T-cell (primary cell): ENCODE measurements at regions not wholly inside any gene's neighbourhood (a gene's known extent, or its start where the extent isn't known, plus 50 kb on each side); places are given as distances from the start of the nearest gene placed in this dataset.

Experiments
- ATAC-seq, 4 experiments: fragments of 200-7000 bp in 3 of 4; fragments of 150-1000 bp in 1 of 4; cut with Tn5 transposase; replicated peaks in 1 of 4; 1 replicate in 3 of 4; 2 replicates in 1 of 4; pipeline ENCODE4 v1.10.0; 2021; ENCODE audit warnings: moderate library complexity in 3 of 4, mild to moderate bottlenecking in 2 of 4, moderate number of reproducible peaks in 1 of 4
- CTCF ChIA-PET, 2 donors: fragments of 300-600 bp; sonication (Branson Sonifier 250); formaldehyde crosslinking; loops; one replicate each; lab custom pipeline; 2022; ENCODE audit warnings: antibody characterized with exemption in 2 of 2; lab: Charles Lee
- POLR2A ChIA-PET, 2 donors: fragments of 300-600 bp; sonication (Branson Sonifier 250); formaldehyde crosslinking; loops; one replicate each; lab custom pipeline; 2022; ENCODE audit warnings: antibody characterized with exemption in 2 of 2; lab: Charles Lee
- DNase-seq, 35 experiments: peaks; one replicate each; pipeline versions ENCODE4 v3.0.0 to v3.0.0-alpha.2; 2013 to 2023
- H3K27ac ChIP-seq: one replicate; pipeline ENCODE4 v1.5.1; 2013; ENCODE audit warnings: low read length
- H3K27me3 ChIP-seq, 2 experiments: replicated peaks in 1 of 2; 1 replicate in 1 of 2; 2 replicates in 1 of 2; pipeline versions ENCODE4 v1.6.1 to v1.7.0; 2013; ENCODE audit warnings: low read length in 1 of 2, mixed read lengths in 1 of 2; ENCODE audit not compliant: control insufficient read depth in 2 of 2, insufficient read depth in 2 of 2; ENCODE audit errors: extremely low read depth in 1 of 2
- H3K36me3 ChIP-seq, 2 donors: 1 replicate in 1 of 2; 2 replicates in 1 of 2; pipeline versions ENCODE4 v1.6.1 to v1.7.0; 2013; ENCODE audit warnings: low read length in 1 of 2; ENCODE audit not compliant: control insufficient read depth in 2 of 2, insufficient read depth in 1 of 2; ENCODE audit errors: extremely low read depth in 1 of 2
- H3K4me1 ChIP-seq, 2 experiments: 1 replicate in 1 of 2; 2 replicates in 1 of 2; pipeline versions ENCODE4 v1.6.1 to v1.7.0; 2013; ENCODE audit warnings: low read length in 2 of 2, mixed read lengths in 1 of 2; ENCODE audit not compliant: insufficient read depth in 2 of 2, control insufficient read depth in 1 of 2; ENCODE audit errors: extremely low read depth in 1 of 2
- H3K4me3 ChIP-seq, 2 donors: 1 replicate in 1 of 2; 2 replicates in 1 of 2; pipeline versions ENCODE4 v1.5.1 to v1.7.0; 2013; ENCODE audit warnings: mild to moderate bottlenecking in 2 of 2, low read length in 1 of 2, moderate library complexity in 1 of 2; ENCODE audit not compliant: control insufficient read depth in 1 of 2; ENCODE audit errors: extremely low read depth in 1 of 2
- H3K9me3 ChIP-seq: 2 replicates; pipeline ENCODE4 v1.7.0; 2013
- H3K27ac Mint-ChIP-seq, 2 donors: one replicate each; pipeline ENCODE4 v1.8.0; 2020 to 2021; ENCODE audit warnings: mild to moderate bottlenecking in 2 of 2, mixed read lengths in 2 of 2
- H3K27me3 Mint-ChIP-seq, 2 donors: one replicate each; pipeline ENCODE4 v1.8.0; 2021 to 2022; ENCODE audit warnings: mixed read lengths in 2 of 2
- H3K36me3 Mint-ChIP-seq: one replicate; pipeline ENCODE4 v1.8.0; 2021; ENCODE audit warnings: mixed read lengths
- H3K4me1 Mint-ChIP-seq, 3 donors: one replicate each; pipeline ENCODE4 v1.8.0; 2020 to 2022; ENCODE audit warnings: mixed read lengths in 3 of 3, mild to moderate bottlenecking in 1 of 3
- H3K4me3 Mint-ChIP-seq, 3 donors: one replicate each; pipeline ENCODE4 v1.8.0; 2020 to 2022; ENCODE audit warnings: mild to moderate bottlenecking in 3 of 3, mixed read lengths in 3 of 3, moderate library complexity in 3 of 3
- H3K9me3 Mint-ChIP-seq, 3 donors: one replicate each; pipeline ENCODE4 v1.8.0; 2020 to 2022; ENCODE audit warnings: mixed read lengths in 3 of 3
- WGBS: methylation state at CpG from one replicate; pipeline ENCODE4 v1.1.5; 2013; ENCODE audit warnings: missing lambda C conversion rate; ENCODE audit not compliant: insufficient coverage; 5-methylcytosine and 5-hydroxymethylcytosine counted together

- ATAC-seq (no peak), DNase-seq (no peak)
- H3K9me3 Mint-ChIP-seq = no peaks in the 10 kb centered on the region
- no peak overlapping the region for H3K4me3 Mint-ChIP-seq
- POLR2A ChIA-PET = no interaction called here
- CTCF ChIA-PET = no interaction called here
- H3K27ac Mint-ChIP-seq = no peak overlapping the region
- H3K27me3 Mint-ChIP-seq = no peaks in the 10 kb centered on the region
- no peaks in the 10 kb centered on the region for H3K36me3 ChIP-seq
- no peaks in the 10 kb centered on the region for H3K4me1 ChIP-seq
- H3K4me1 Mint-ChIP-seq = no peaks in the 10 kb centered on the region
- 73% methylated on average over 9 of the region's 11 CpGs for WGBS
- H3K36me3 Mint-ChIP-seq = no peaks in the 10 kb centered on the region
- H3K27me3 ChIP-seq = no peaks in the 10 kb centered on the region
- H3K4me3 ChIP-seq = no peak overlapping the region
- no peaks in the 10 kb centered on the region for H3K9me3 ChIP-seq
- H3K27ac ChIP-seq = no peak overlapping the region
Observed at GRCh38 chr6:8336406-8337057, 98.8 kb downstream of the SLC35B3 start.

GRCh38 chr6:8335896-8336295 lies 99.4 kb downstream of the SLC35B3 start:
- H3K27ac Mint-ChIP-seq = no peak overlapping the region
- no peaks in the 10 kb centered on the region for H3K9me3 Mint-ChIP-seq
- Histone ChIP-seq H3K36me3 (no peaks in the 10 kb centered on the region), H3K4me3 (no peak overlapping the region), H3K27ac (no peak overlapping the region), H3K9me3 (no peaks in the 10 kb centered on the region), H3K4me1 (no peaks in the 10 kb centered on the region), H3K27me3 (no peaks in the 10 kb centered on the region)
- H3K4me3 Mint-ChIP-seq = no peak overlapping the region
- 97% methylated on average over 6 of the region's 7 CpGs for WGBS
- ChIA-PET CTCF (no interaction called here), POLR2A (no interaction called here)
- H3K36me3 Mint-ChIP-seq = no peaks in the 10 kb centered on the region
- H3K27me3 Mint-ChIP-seq = no peaks in the 10 kb centered on the region
- ATAC-seq (no peak), DNase-seq (no peak)
- H3K4me1 Mint-ChIP-seq = no peaks in the 10 kb centered on the region

GRCh38 chr6:8335381-8335780 lies 100.0 kb downstream of the SLC35B3 start:
- Mint-ChIP-seq H3K4me1 (no peaks in the 10 kb centered on the region), H3K4me3 (no peak overlapping the region), H3K27ac (no peak overlapping the region), H3K9me3 (no peaks in the 10 kb centered on the region), H3K27me3 (no peaks in the 10 kb centered on the region), H3K36me3 (no peaks in the 10 kb centered on the region)
- H3K4me3 ChIP-seq = no peak overlapping the region
- no peaks in the 10 kb centered on the region for H3K9me3 ChIP-seq
- no peaks in the 10 kb centered on the region for H3K27me3 ChIP-seq
- ChIA-PET POLR2A (no interaction called here), CTCF (no interaction called here)
- ATAC-seq (no peak), DNase-seq (no peak)
- no peaks in the 10 kb centered on the region for H3K36me3 ChIP-seq
- WGBS = no CpG with 5 or more reads among the region's 1 CpG
- no peaks in the 10 kb centered on the region for H3K4me1 ChIP-seq
- H3K27ac ChIP-seq = no peak overlapping the region

GRCh38 chr6:8334113-8334512 lies 101.2 kb downstream of the SLC35B3 start:
- WGBS = 40% methylated on average over 2 of the region's 5 CpGs
- CTCF ChIA-PET = no interaction called here
- H3K36me3 ChIP-seq = no peaks in the 10 kb centered on the region
- H3K9me3 Mint-ChIP-seq = no peaks in the 10 kb centered on the region
- no peaks in the 10 kb centered on the region for H3K9me3 ChIP-seq
- POLR2A ChIA-PET = no interaction called here
- no peak for DNase-seq
- no peaks in the 10 kb centered on the region for H3K36me3 Mint-ChIP-seq
- peaks cover 0 to 2% of the 10 kb centered on the region in 2 experiments for H3K27me3 ChIP-seq
- no peak for ATAC-seq
- no peaks in the 10 kb centered on the region for H3K4me1 Mint-ChIP-seq
- H3K4me3 Mint-ChIP-seq = no peak overlapping the region
- H3K4me1 ChIP-seq = no peaks in the 10 kb centered on the region
- H3K4me3 ChIP-seq = no peak overlapping the region
- no peaks in the 10 kb centered on the region for H3K27me3 Mint-ChIP-seq
- H3K27ac ChIP-seq = no peak overlapping the region
- H3K27ac Mint-ChIP-seq = no peak overlapping the region

- H3K27me3 Mint-ChIP-seq = peaks cover 4 to 5% of the 10 kb centered on the region in 2 donors
- Histone ChIP-seq H3K27me3 (peaks cover 2 to 3% of the 10 kb centered on the region in 2 experiments), H3K27ac (no peak overlapping the region), H3K36me3 (no peaks in the 10 kb centered on the region), H3K4me3 (no peak overlapping the region), H3K9me3 (no peaks in the 10 kb centered on the region), H3K4me1 (no peaks in the 10 kb centered on the region)
- CTCF ChIA-PET = no interaction called here
- H3K9me3 Mint-ChIP-seq = no peaks in the 10 kb centered on the region
- DNase-seq (no peak), ATAC-seq (no peak)
- H3K4me3 Mint-ChIP-seq = no peak overlapping the region
- H3K36me3 Mint-ChIP-seq = no peaks in the 10 kb centered on the region
- no peaks in the 10 kb centered on the region for H3K4me1 Mint-ChIP-seq
- H3K27ac Mint-ChIP-seq = no peak overlapping the region
- WGBS = 51% methylated on average over 5 of the region's 8 CpGs
- POLR2A ChIA-PET = no interaction called here
Observed at GRCh38 chr6:8329562-8329961, 105.8 kb downstream of the SLC35B3 start.

- Histone ChIP-seq H3K36me3 (no peaks in the 10 kb centered on the region), H3K27me3 (peaks cover 2 to 3% of the 10 kb centered on the region in 2 experiments), H3K9me3 (no peaks in the 10 kb centered on the region), H3K27ac (no peak overlapping the region), H3K4me3 (no peak overlapping the region), H3K4me1 (no peaks in the 10 kb centered on the region)
- Mint-ChIP-seq H3K9me3 (no peaks in the 10 kb centered on the region), H3K4me1 (no peaks in the 10 kb centered on the region), H3K27me3 (peaks cover 5 to 6% of the 10 kb centered on the region in 2 donors), H3K27ac (no peak overlapping the region), H3K36me3 (no peaks in the 10 kb centered on the region), H3K4me3 (no peak overlapping the region)
- ATAC-seq = no peak
- POLR2A ChIA-PET = no interaction called here
- DNase-seq = no peak
- no CpG with 5 or more reads among the region's 7 CpGs for WGBS
- CTCF ChIA-PET = interaction anchor here in 1 of 2 donors (0.6 kb wide), 1 partner anchor 876 kb away, joined by 8 read pairs; no protein-coding TSS in a partner anchor
Observed at GRCh38 chr6:8325743-8326142, 109.6 kb downstream of the SLC35B3 start.
